NCI-H2196 (cell line): ENCODE measurements at regions not wholly inside any gene's neighbourhood (a gene's known extent, or its start where the extent isn't known, plus 50 kb on each side); places are given as distances from the start of the nearest gene placed in this dataset.

Experiments used
- DNase-seq: peaks from one replicate; lab custom pipeline; 2025; ENCODE audit not compliant: unreplicated experiment; lab: John Stamatoyannopoulos, UW

DNA sequence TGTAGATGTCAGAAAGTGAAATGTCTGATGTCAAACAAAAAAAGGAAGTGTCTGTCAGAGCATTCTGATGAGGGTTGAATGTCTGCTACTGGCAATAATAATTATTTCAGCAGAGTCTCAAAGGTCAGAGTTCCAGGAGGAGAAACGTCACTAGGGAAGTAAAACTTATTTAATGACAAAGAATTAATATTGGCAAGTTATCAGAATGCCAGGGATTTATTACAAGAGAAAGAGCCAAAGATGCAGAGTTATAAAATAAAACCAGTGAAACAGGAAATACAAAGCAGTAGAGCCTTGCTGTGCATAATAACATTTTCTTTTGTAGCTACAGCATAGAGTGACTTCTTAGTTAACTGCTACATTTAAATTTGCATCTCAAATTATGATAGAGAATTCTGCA, 504.0 kb upstream of the LRRC4C start:
- DNase-seq, result no peak

DNA sequence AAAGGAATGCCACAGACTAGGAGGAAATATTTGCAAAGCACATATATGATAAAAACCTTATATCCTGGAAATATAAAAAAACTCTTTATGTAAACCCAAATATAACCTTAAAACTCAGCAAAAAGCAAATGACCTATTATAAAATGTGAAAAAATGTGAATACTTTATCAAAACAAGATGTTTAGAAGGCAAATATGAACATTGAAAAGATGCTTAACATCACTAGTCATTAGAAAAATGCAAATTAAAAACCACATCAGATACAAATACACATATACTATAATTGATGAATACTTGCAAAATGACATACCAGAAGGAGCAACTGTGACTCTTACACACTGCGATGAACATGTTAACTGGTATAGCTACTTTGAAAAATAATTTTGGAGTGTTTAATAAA, 511.2 kb upstream of the LRRC4C start:
- no peak for DNase-seq

DNA sequence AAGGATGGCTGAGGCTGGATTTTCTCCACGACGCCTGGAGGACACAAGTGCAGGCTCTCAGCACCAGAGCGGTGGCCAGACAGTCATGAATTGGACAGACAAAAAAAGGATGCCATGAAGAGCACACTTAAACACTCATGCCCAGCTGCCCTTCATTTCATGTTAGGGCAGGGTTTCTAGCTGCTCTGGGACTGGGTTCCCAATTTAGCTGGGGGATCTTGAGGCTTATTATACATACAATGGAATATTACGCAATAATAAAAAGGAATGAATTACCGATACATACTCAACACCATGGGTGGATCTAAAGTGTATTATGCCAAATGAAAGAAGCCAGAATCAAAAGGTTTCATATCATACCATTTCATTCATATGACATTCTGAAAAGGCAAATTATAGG, 512.1 kb upstream of the LRRC4C start:
- DNase-seq, result no peak

DNA sequence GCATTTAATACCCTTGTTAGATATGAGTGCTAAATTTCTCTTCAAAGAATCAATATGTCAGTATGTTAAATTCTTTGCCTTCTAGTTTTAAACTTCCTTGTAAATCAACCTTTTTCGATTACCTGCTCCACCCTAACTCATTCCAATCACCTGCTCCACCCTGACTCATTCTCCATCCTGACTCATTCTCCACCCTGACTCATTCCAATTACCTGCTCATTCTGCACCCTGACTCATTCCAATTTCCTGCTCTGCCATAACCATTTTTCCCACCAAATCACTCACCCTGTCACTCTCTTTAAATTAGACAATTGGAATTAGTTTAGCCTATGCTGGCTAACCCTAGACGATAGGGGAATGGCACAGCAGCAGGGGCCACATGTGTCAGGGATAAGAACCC, 519.5 kb upstream of the LRRC4C start:
- DNase-seq, result no peak

DNA sequence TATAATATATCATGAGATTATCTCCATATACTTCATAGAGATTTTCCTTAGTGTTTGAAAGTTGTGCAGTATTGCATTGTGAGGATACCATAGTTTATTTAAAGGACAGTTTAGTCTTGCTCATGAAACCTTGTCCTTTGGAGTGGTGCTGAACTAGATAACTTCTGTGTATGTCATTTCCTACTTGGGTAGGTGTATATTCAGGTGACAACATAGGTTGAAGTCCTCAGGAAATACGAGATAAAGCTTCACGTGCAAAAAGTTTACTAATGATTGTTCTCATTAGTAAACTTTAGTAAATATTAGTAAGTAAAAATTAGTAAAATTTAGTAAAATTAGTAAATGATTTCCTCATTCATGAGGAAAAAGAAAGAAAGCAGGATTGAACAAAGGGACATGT, 521.3 kb upstream of the LRRC4C start:
- DNase-seq, result no peak

DNA sequence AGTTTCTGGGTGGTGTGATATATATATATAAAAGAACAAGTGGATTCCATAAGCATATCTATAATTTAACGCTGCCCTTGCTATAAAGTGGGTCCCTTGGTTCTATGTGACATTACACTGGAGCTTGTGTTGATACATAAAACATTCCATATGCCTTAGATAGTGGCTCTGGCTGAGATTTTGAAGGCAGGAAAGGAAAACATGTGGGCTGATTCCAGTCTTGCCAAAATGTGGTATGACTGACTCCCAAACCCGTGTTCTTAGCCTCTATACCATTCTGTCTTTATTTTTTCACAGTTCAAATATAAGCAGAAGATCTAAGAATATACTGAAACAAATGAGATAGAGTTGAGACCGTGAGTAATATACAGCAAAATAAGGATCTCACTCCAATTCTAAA, 522.8 kb upstream of the LRRC4C start:
- no peak for DNase-seq

DNA sequence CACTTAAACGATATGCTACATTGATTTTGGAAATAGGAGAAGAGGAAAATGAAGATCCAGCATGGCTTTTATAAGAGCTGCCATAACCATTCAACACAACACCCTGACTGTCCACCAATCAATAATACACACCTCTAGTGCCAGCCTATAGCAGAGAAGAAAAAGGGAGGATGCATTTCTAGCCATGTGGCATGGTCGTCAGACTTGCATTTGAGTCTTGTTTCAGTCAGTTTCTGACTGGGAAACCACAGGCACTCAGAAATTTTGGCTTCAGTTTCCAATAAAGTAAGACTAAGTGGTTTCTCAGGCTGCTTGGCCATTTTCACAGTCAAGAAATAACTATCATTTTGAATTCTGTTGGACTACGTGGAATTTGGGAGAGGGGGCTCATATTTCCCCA, 523.5 kb upstream of the LRRC4C start:
- DNase-seq, result no peak

DNA sequence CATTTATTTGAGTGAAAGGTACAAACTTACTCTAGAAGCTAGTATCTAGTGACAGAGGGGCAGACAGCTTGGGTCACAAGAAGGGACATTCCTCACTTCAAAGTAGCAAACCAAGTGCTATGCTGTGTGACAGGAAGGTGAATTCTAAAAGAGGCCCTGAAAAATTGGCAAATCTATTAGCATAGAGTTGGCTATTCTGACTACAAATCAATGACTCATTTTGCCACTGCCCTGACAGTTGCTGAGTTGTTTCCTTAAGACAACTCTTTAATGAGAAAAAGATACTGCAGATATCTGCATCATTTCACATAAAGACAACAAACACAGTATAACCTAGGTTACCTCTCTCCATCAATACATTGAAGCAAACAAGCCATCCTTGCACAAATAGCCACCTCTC, 524.0 kb upstream of the LRRC4C start:
- no peak for DNase-seq

DNA sequence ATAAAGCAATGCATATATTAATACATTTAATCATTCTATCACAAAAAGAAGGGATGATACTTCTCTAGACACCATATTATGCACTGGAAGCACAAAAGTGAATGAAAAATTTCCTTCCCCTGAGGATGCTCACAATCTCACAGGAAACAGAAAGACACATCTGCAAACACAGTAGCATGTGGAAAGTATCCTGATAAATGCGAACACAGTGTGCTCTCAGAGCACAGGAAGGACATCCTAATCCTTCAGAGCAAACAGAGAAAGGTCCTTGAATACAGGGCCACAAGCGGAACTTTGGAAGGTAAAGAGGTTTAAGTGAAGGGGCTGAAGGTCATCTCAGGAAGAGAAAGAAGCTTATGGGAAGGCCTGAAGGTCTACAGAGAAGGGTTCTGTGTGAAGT, 524.6 kb upstream of the LRRC4C start:
- no peak for DNase-seq

DNA sequence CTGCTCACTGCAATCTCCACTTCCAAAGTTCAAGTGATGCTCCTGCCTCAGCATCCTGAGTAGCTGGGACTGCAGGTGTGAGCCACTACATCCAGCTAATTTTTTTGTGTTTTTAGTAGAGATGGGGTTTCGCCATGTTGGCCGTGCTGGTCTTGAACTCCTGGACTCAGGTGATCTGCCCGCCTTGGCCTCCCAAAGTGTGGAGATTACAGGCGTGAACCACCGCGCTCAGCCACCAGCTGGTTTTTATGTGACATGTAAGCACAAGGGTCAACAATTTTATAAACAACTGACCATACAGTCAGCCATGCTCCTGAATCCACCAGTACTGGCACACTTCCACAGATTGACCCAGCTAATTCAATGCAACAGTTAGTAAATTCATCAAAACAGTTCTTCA, 526.3 kb upstream of the LRRC4C start:
- no peak for DNase-seq

DNA sequence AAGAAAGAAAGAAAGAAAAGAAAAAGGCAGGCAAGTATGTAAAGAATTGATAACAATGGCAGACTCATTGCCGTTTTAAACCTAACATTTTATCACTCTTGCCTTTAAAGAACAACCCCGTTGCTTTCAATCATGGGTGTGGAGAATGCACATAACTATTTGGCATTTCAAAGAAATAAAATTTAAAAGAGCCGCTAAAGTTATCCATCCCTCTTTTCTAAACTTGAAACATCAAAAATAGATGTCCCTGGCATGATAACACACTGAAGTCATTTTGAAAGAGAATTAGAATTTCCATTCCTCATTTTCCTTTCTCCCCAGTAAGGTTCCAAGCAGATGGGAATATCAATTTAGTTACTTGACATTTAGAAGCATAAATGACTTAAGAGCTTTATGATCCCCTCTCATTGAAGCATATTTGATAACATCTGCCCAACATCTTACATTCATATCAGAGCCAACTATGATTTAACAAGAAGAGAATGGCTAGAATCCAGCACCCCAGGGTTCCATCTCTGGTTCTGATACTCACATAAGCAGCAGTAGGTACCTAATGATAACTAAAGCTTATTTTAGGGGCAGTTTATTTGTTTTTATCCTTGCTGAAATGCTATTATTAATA, 529.6 kb upstream of the LRRC4C start:
- no peak for DNase-seq

DNA sequence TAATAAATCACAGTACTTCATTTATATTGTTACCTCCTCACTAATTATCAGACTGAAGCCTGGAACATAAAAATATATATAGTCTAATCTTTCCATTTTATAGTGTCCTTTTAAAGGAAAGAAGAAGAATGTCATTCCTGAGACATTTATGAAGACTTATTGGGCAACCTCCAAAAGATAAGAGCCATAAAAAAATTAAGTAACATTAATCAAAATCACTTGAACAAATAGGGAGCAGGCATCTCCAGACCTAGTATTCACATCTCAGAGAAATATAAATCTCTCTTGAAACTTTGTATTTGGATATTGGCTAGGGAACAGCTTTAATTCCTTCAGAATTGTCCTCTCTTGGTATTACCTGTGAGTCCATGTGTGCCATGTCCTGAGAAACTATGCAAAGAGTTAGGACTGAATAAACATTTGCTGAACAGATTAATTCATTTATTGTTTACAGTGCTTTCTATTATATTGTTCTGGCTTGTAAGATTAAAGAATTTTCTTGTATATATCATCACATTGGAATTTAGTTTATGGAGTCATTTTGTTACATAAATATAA, 530.5 kb upstream of the LRRC4C start:
- no peak for DNase-seq

DNA sequence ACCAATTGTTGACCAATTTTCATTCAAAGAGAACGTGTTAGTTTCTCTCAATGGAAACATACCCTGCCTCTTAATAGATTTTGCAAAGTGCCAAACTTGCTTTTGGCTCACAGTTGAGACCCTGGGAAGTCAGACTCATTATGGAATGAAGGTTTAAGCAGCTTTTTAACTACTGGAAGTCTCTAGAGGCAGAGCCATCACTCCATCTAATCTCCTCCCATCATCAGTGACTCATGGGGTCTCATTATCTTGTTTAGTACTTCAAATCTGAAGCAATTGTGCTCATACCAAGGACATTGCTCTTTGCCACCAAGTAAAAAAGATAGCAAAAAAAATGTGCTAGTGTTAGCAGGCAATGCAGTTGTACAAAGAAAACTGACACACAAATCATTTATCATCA, 537.1 kb upstream of the LRRC4C start:
- DNase-seq, result no peak

DNA sequence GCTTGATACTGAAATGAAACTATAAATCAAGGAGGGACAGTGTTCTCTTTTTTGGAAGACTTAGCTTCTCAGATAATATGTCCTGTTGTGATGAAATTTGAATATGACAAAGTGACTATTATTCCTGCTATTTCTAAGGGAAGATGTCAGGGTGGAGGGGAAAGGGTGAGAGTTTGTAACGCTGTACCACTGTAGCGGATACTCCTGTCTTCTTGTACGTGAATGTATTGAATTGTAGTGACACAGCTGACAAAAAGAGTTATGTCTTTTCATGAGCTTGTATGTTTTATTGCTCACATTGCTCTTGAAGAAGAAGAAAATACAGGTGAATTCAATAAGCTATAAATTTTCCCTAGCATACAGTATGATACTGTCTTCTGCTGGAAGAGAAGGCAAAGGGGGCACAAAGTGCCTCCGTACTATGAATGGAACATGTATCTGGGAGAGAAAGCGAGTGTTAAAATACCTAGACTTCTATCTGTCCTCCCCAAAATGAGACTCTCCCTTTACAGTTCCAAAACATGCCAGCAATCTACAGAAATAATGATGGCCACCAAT, 538.5 kb upstream of the LRRC4C start:
- no peak for DNase-seq

DNA sequence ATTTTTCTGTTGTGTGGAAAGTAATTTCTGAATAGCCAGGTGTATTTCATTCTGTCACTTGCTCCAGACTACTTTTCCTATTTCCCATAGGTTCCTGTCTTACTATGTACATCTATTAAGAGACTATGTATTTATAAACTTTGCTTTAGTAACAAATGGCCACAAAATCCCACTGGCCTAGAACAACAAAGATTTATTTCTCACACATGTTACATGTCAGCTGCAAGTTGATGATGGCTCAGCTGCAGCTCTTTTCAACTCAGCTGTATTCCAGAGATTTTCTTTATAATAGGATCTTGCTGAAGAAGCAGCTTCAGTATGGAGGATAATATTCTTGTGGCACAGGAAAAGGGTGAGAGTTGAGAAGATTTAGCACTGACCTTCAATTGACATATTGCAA, 539.6 kb upstream of the LRRC4C start:
- DNase-seq, result no peak

DNA sequence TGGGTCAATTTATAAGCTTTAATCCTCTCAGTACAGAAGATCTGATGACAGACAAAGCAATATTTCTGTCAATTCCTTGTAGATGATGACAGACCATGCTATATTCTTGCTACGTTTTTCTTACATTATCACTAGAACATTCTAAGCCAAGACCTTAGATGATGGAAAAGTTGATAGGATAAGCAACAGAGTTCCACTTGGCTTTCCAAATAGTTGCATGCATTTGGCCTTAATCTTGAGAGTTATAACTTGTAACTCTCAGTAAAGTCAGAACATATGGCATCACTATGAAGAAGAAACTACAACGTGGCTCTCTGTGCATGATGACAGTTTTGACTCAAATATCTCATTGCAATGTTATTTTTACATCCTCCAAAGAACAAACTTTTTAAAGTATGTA, 544.3 kb upstream of the LRRC4C start:
- no peak for DNase-seq

DNA sequence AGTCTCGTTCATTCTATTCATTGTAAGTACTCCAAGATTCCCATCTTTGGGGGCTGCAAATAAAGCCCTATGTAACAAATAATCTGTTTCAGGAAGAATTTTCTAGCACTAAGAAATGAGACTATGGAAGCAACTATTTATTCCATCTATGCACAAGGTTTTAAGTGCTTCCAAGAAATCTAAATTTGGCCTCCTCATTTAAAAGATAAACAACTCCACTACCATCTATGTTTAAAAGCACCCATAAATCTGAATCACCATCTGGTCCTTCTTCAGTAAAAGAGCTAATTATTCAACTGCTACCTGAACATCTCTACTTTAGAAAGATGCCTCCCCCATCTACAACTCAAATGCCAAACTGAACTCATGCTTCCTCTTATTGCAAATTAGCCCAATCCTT, 547.3 kb upstream of the LRRC4C start:
- DNase-seq, result no peak

DNA sequence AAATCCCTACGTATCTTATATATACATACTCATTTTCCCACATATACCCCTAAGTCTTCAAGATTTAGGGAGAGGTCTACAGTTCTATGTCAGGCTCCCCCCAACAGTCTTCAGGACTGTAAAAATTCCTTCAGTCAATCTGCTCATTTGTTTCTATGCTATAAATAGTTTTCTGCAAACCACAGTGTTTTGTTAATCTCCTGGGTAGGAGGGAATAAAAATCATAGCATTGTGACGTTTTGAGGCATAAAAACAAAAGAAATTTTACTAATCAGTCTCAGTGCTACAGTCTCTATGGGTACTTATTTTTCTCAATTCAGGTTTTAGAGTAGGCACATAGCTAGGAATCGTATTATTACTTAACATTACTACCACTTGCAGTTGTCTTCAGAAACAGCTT, 552.8 kb upstream of the LRRC4C start:
- DNase-seq, result no peak

DNA sequence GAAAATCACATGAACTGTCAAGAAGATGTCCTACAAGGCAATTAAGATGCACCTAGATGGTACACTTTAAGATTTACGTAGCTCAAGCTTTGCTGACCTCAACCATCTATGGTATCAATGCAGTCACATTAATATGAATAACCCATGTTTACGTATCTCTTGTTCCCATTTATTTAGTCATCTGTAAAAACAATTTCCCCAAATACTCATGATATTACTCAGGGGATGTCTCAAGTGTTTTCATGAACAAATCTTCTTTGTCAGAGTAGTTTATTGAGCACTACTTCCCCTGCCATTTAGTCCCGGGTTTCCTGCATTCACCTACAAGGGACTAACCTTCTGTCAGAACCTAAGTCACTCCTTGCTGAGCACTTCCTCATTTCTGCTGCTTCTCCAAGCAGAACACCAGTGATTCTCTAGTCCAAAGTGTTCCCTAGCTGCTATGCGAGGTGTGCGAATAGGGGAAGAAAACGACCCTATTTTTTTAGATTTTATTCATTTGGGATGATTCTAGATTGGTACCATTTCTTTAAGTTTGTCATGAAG, 554.3 kb upstream of the LRRC4C start:
- no peak for DNase-seq

DNA sequence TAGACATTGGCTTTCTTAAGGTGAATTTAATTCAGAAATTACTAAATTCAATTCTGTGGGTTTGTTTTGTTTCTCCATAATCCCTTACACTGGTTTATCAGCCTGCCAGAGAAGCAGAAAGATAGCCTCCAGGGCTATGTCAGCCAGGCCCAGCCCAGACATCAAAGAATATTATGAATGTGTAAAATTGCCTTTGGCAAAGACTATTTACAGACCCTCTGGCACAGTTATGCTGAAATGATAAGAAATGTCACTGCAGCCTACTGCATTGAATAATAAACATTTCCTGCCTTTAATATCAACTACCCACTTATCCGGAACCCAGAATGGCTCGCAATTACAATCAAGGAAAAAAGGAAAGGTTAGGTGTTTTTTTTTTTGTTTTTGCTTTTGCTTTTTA, 562.5 kb upstream of the LRRC4C start:
- DNase-seq, result no peak

DNA sequence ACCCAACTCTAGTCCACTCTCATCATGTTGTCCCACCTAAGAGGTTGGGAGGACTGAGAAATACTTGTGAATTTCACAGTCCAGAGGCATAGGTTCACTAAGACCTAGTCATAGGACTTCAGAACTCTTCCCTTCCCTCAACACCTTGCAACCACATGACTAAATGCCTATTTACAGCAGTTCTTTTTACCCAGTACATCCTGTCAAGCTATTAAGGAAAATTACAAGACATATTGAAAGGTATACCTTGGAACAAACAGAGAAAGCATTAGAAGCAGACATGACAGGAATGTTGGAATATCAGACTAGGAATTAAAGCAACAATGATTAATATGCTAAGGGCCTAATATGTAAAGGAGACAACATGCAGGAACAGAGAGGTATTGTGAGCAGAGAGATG, 563.8 kb upstream of the LRRC4C start:
- DNase-seq, result no peak

DNA sequence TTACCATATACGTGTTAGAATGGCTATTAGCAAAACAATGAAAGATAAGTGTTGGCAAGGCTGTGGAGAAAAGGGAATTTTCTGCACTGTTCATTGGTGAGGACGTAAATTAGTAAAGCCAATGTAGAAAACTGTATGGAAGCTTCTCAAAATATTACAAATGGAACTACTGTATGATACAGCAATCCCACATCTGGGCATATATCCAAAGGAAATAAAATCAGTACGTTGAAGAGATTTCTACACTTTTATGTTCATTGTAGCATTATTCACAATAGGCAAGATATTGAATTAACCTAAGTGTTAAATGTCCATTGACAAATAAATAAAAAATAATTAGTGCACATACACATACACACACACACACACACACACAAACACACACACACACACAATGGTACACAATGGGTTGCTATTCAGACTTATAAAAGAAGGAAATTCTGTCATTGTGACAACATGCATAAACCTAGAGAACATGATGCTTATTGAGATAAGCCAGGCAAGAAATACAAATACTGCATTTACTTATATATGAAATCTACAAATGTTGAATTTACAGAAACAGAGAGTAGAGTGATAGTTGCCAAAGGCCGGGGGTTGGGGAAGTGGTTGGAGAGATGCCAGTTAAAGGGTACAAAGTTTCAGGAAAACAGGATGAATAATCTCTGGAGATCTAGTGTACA, 565.8 kb upstream of the LRRC4C start:
- no peak for DNase-seq
